ENCODE measurements at regions not wholly inside any gene's neighbourhood (a gene's known extent, or its start where the extent isn't known, plus 50 kb on each side); places are given as distances from the start of the nearest gene placed in this dataset.

DNA sequence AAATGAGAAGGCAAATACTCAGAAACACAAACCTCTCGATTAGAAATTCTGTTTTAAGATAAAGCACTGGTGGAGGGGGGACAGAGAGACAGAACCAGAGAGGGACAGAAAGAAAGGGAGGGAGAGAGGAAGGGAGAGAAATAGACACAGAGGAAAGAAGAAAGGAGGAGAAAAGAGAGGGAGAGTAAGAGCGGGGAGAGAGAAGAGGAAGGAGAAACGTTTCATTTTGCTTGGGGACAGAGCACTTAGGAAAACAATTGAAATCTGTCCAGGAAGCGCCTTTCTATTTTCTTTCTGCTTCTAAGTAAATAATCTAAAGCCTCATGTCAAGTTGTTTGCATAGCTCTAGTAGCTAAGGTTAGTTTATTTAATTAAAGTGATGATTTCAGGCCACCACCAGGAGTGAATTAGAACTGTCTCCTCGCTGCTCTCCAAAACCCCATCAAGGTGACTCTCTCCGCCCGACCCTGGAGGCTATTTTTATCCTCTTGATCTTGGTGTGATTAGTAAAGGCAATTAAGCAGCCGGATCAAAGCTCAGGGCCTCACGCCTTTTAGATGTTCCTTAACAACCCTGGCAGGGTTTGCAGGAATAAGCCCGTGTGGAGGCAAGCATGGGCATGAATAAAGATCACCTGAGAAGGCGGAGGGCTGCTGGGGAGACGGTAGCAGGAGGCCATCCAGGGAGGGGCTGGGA is 73.4 kb upstream of the INSIG1 start:
- intact Hi-C loops (cut with DNase I, micrococcal nuclease) = no loop called here

DNA sequence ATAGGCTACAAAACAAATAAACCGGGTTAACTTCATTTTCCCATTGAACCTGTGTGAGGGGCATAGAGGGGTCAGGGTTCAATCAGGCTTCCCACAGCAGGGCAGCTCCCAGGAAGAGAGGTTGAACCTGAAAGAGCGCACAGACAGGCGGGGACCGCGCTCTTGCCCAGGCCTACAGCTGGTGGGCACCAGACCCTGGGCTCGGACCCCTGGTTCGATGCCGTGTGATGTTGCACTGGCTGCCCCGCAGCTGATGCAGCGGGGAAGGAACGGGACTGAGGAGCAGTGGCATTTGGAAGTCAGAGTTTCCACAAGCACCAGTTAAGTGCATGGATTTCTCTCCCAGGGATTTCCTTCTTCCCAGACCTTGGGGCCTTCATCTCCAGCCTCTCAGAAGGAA is 72.6 kb upstream of the INSIG1 start:
- Mint-ChIP-seq H3K4me1 (ENCODE audit: low read depth) (no peaks in the 10 kb centered on the region), H3K4me3 (no peak overlapping the region), H3K27ac (no peak overlapping the region), H3K27me3 (no peaks in the 10 kb centered on the region), H3K36me3 (ENCODE audit: low read depth) (no peaks in the 10 kb centered on the region), H3K9me3 (no peaks in the 10 kb centered on the region)
- Histone ChIP-seq H3K9me3 (ENCODE audit: control insufficient read depth in 1 of 2, insufficient read depth in 1 of 2, low read length in 2 of 2) (no peaks in the 10 kb centered on the region), H3K27me3 (ENCODE audit: control insufficient read depth in 1 of 2, insufficient read depth in 2 of 2, low read length in 2 of 2) (no peaks in the 10 kb centered on the region), H3K4me3 (ENCODE audit: low read length) (no peak overlapping the region), H3K27ac (ENCODE audit: low read depth in 1 of 2, low read length in 2 of 2) (no peak overlapping the region), H3K36me3 (ENCODE audit: insufficient read depth, low read length) (no peaks in the 10 kb centered on the region), H3K4me1 (ENCODE audit: insufficient read depth, low read length) (no peaks in the 10 kb centered on the region)
- no peak for DNase-seq
- ChIA-PET CTCF (interaction anchor here (1.4 kb wide), 1 partner anchor 120 kb away, joined by 3 read pairs; no protein-coding TSS in a partner anchor), POLR2A (no interaction called here)
- intact Hi-C loops (cut with DNase I, micrococcal nuclease) = no loop called here
- ATAC-seq (ENCODE audit: poor library complexity) = no peak
- TF ChIP-seq, protein P1, sequence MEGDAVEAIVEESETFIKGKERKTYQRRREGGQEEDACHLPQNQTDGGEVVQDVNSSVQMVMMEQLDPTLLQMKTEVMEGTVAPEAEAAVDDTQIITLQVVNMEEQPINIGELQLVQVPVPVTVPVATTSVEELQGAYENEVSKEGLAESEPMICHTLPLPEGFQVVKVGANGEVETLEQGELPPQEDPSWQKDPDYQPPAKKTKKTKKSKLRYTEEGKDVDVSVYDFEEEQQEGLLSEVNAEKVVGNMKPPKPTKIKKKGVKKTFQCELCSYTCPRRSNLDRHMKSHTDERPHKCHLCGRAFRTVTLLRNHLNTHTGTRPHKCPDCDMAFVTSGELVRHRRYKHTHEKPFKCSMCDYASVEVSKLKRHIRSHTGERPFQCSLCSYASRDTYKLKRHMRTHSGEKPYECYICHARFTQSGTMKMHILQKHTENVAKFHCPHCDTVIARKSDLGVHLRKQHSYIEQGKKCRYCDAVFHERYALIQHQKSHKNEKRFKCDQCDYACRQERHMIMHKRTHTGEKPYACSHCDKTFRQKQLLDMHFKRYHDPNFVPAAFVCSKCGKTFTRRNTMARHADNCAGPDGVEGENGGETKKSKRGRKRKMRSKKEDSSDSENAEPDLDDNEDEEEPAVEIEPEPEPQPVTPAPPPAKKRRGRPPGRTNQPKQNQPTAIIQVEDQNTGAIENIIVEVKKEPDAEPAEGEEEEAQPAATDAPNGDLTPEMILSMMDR (IDR thresholded peaks at IDR 0.05) = no peak

More for the DNA sequence above, 73.4 kb upstream of the INSIG1 start:
- TF ChIP-seq, protein P1 (IDR thresholded peaks at IDR 0.05) = no peak
- ChIA-PET POLR2A (no interaction called here), CTCF (interaction anchor here (1.4 kb wide), 1 partner anchor 121 kb away, joined by 3 read pairs; no protein-coding TSS in a partner anchor)
- Histone ChIP-seq H3K4me1 (ENCODE audit: insufficient read depth, low read length) (no peaks in the 10 kb centered on the region), H3K27me3 (ENCODE audit: control insufficient read depth in 1 of 2, insufficient read depth in 2 of 2, low read length in 2 of 2) (no peaks in the 10 kb centered on the region), H3K27ac (ENCODE audit: low read depth in 1 of 2, low read length in 2 of 2) (no peak overlapping the region), H3K9me3 (ENCODE audit: control insufficient read depth in 1 of 2, insufficient read depth in 1 of 2, low read length in 2 of 2) (no peaks in the 10 kb centered on the region), H3K36me3 (ENCODE audit: insufficient read depth, low read length) (no peaks in the 10 kb centered on the region), H3K4me3 (ENCODE audit: low read length) (no peak overlapping the region)
- ATAC-seq (ENCODE audit: poor library complexity) (no peak), DNase-seq (no peak)
- Mint-ChIP-seq H3K27ac (no peak overlapping the region), H3K36me3 (ENCODE audit: low read depth) (no peaks in the 10 kb centered on the region), H3K27me3 (peaks cover 3% of the 10 kb centered on the region), H3K4me3 (no peak overlapping the region), H3K9me3 (no peaks in the 10 kb centered on the region), H3K4me1 (ENCODE audit: low read depth) (no peaks in the 10 kb centered on the region)

DNA sequence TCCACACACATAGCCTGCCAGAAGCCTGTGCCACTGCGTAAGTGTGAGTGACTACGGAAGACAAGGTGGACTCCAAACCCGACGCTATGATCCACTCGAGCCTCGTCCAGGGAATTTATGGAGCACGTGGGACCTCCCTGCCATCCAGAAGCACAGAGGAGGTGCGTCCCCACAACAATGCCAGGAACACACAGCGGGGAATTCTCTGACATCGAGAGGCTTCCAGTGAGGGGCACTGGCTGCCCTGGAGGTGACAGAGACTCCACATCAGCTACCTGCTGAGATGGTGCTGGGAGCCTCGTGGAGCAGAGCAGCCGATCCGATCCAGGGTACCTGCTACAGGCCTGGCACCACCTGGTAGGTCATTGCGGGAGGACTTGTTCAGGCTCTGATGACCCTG is 72.2 kb upstream of the INSIG1 start:
- TF ChIP-seq, protein P1 (IDR thresholded peaks at IDR 0.05) = no peak
- H3K36me3 Mint-ChIP-seq (ENCODE audit: low read depth) = no peaks in the 10 kb centered on the region
- no peak overlapping the region for H3K27ac Mint-ChIP-seq
- no peak for ATAC-seq (ENCODE audit: poor library complexity)
- H3K9me3 ChIP-seq (ENCODE audit: control insufficient read depth in 1 of 2, insufficient read depth in 1 of 2, low read length in 2 of 2) = no peaks in the 10 kb centered on the region
- DNase-seq = no peak
- H3K4me3 Mint-ChIP-seq = no peak overlapping the region
- H3K36me3 ChIP-seq (ENCODE audit: insufficient read depth, low read length) = no peaks in the 10 kb centered on the region
- no peaks in the 10 kb centered on the region for H3K27me3 Mint-ChIP-seq
- CTCF ChIA-PET = interaction anchor here (1.4 kb wide), 1 partner anchor 119 kb away, joined by 3 read pairs; no protein-coding TSS in a partner anchor
- POLR2A ChIA-PET = no interaction called here
- intact Hi-C loops (cut with DNase I, micrococcal nuclease) = no loop called here
- H3K4me1 ChIP-seq (ENCODE audit: insufficient read depth, low read length) = no peaks in the 10 kb centered on the region
- H3K4me3 ChIP-seq (ENCODE audit: low read length) = no peak overlapping the region
- no peaks in the 10 kb centered on the region for H3K4me1 Mint-ChIP-seq (ENCODE audit: low read depth)
- no peaks in the 10 kb centered on the region for H3K9me3 Mint-ChIP-seq
- H3K27me3 ChIP-seq (ENCODE audit: control insufficient read depth in 1 of 2, insufficient read depth in 2 of 2, low read length in 2 of 2) = no peaks in the 10 kb centered on the region
- no peak overlapping the region for H3K27ac ChIP-seq (ENCODE audit: low read depth in 1 of 2, low read length in 2 of 2)
